HG03139 (cell line): ENCODE measurements at regions not wholly inside any gene's neighbourhood (a gene's known extent, or its start where the extent isn't known, plus 50 kb on each side); places are given as distances from the start of the nearest gene placed in this dataset.

Experiments
- ATAC-seq: cut with Tn5 transposase; IDR thresholded peaks from one replicate; pipeline ENCODE4 v1.9.1; 2021; ENCODE audit not compliant: unreplicated experiment

DNA sequence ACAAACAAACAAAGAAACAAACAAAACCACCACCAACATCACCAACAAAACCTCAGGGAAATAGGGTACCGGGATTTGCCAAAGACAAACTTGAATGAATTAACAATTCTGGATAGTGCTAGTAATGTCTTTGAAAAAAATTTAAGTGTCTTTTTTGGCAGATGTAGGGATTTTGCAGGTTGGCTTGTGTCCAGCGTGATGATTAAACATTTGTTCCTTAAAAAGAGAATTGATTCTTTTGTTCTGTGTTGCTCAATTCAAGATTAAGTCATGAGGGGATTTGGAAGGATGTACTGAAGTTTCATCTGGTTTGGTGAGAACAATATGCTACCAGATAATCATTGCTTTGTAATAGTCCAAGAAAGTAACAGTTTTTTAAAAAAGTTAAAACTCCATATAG is 125.1 kb upstream of the HS3ST5 start:
- ATAC-seq, result no peak

DNA sequence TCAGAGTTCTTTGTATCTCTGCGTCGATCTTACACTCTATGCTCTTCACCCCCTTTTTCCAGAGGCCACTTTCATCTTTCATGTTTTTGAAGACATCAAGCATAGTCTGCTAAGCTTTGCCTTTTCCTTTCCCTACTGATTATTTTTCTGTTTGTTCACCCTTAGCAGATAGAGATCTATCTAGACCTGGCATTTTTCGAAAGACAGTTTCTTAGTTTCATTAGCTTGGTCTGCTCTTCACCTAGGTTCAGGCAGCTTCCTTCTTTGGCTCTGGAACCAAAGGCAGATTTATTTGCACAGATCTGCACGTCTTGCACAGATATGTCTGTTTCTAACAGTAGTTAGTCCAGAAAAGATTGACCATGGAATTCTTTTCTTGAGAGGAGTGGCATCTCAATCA is 122.7 kb upstream of the HS3ST5 start:
- no peak for ATAC-seq

DNA sequence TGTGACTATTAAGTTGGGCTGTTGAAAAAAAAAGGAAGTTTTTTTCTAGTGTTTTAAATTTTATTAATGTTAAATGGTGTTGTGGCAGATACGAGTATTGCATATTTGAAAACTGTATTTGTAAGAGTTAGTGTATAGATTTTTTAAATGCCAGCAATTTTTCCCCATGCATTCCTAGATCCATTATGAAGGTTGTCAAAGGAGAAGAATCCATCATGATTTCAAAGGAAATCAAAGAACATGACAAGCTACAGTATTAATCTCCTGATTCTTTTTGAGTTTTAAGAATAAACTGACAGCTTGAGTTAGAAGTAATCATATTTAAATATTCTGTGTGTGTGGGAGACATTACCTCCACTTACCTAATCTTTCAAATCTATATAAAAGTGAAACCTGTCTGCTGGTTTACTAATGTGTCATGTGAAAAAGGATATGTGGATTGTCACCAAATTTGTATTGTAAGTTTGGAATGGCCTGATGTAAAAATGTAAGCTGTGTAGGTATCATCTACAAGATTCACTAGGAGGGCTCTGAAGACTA is 111.0 kb upstream of the HS3ST5 start:
- no peak for ATAC-seq

DNA sequence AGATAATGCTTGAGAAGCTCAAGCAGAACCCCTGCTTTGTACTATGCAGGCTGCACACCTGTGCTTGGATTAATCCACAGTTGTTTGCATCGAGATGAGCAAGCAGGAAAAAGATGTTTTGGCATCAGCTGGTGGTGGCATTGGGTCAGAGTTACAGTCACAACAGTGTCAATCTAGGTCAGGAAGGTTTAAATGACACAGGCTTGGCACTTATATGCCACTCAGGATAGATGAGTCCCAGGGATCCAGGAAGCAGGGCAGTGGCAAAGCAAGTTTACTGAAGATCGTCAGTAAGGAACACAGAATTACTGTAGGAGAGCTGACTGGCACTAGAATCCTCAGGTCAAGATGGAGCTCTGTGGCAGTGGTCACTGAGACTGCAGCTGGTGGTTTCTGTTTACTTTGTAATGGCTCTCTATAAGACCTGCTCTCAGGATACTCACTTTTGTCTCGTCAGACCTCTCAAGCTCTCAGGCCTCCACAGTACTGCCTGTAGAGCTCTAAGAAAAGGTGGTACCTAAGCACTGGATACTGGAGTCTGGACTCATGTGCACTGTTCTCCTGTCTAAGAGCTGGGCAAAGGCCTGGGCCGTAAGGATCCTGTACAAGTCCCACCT is 110.1 kb upstream of the HS3ST5 start:
- no peak for ATAC-seq

DNA sequence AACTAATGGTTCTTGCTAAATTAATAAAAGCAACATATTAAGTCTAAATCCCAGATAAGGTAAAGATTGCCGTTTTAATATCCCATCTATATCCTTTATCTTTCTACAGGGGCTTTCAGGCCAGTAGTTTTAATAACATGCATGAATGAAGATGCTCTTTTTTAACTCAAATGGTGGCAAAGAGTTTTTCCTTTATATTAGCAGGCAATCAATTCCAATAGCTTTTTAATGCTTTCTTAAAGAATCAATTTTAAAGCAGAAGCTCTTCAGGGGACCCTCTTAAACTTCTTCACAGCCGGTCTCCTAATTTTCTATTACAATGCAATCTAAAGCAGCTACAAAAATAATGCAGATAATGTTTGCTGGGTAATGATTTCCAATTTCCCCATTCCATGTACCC is 107.8 kb upstream of the HS3ST5 start:
- ATAC-seq, result no peak

DNA sequence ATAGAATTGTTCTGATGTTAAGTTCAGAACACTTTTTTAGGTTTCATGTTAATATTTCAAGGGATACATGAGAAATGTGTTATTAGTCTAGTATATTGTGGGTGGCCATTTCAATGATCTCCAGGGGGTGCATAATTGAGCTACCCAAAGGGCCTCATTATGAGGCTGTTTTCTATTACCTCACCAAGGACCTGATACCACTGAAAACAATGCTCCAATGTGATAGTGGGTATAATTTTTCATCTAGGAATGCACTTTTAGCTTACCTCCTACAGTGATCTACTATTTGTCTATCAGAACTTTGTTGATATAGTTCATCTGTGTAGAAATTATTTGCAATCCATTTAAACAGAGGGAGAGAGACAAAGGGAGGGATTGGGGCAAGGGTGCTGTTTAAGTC is 106.8 kb upstream of the HS3ST5 start:
- ATAC-seq, result no peak

DNA sequence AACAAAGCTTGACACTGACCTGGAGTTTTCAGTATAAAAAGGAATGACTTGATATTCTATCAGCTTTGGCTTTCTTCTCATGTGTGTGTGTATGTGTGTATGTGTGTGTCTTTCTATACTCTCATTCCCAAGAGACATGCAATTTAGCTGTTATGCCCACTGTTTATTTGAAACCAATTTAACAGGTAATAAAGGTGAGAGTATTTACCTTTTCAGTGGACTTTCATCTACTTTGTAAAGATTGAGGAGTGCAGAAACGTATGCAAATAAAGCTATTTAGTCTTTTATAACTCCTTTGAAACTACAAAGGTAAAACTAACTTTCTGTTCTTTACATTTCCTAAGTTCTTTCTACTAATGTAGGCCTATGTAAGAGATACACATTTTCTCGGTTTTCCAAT is 103.5 kb upstream of the HS3ST5 start:
- ATAC-seq, result no peak

DNA sequence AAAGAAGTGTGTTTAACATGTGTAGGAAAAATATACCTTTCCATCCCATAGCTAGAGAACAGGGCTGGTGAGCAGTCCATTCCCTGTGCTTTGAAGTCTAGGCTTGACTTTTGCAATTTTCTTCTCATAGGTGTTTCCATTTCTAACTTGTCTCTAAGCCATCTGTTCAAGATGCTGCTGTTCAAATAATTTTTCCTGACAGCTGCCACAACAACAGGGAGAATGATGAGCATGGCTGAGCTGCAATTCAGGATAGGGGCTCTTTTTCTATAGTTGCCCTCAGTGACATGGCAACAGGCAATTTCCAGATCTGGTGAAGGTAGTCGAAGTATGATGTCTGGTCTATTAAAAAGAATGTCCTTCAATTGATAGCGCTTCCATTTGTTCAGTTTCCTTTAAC is 103.0 kb upstream of the HS3ST5 start:
- no peak for ATAC-seq

DNA sequence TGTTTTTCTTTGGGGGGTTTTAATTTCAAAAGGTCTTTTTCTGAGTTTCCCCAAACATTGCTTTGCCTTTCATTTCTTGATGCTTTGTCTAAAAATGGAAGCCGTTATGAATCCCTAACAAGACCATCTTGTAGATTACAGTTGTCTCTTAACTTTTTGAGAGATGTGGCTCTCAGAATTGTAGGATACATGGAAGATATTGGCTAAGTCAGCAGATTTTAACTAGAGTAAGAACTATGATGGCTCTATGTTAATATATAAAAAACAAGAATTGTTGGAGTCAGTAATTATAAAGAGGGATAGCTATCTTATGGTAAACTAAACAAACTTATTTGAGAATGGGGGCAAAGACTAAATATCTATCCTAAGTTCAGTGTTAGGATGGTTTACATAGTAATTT is 96.6 kb upstream of the HS3ST5 start:
- ATAC-seq, result no peak

DNA sequence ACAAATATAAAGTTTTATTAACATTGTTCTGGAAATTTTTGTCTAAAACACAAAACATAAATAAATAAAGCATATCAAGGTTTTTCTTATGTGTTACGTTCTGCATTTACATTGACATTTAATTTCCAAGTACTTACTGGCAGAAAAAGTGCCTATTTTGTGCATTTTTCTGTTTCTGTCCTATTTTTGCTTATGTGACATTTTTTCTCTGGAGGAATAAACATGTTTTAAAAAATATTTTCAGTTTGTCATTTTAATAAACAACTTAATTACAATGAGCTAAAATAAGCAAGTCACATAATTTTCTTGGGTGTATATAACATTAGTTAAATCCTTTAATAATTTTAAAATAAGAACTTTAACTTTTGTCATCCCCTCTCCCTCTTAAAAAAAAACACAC is 94.4 kb upstream of the HS3ST5 start:
- ATAC-seq, result no peak

DNA sequence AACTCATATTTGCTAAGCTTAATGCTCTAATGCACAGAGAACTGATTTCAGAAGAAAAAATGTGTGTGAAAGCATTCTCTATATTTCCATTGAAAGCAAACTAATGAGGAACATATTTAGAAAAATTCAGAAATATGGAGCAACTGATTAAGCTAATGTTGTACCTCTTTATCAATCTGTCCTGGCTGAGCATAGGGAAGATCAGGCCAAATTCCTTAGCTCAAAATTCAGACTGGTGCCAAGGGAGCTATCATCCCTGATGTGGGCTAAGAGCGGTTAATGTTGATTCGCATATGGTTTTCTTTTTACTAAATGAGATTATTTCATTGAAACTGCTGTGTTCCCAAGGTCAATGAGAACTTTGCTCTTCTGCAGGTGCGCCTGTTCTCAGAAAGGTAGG is 93.9 kb upstream of the HS3ST5 start:
- no peak for ATAC-seq

DNA sequence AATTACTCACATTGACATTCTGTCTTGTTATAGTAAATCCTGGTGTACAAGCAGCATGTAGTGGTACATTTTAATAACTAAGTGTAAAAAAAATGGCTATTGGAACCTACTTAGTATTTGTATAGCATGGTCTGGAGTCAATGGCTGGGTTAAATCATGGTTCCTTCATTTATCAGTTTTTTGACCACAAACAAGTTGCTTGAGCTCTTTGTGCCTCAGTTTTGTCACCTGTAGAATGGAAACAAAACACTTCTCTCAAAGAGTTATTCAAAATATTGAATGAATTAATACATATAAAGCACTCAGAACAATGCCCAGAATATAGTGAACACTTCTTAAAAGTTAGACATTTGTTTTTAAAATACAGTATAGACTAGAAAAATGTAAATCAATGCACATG is 93.2 kb upstream of the HS3ST5 start:
- no peak for ATAC-seq

DNA sequence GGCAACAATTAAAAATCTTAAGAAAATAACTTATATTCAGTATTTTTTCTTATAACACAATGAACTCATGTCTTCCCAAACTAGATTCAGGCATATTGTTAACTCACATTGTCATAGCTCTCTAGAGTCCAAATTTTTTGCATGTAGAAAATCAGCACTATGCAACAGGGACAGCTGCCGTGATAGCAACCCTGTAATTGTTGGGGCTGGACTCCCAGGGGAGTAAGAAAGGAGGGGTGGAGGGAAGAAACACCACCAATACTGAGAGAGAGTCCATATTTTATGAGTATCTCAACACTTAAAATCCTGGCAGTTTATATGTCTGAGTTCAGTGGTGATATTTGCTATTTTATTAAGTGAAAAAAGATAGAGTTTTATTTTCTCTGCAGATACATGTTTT is 89.6 kb upstream of the HS3ST5 start:
- ATAC-seq, result no peak

DNA sequence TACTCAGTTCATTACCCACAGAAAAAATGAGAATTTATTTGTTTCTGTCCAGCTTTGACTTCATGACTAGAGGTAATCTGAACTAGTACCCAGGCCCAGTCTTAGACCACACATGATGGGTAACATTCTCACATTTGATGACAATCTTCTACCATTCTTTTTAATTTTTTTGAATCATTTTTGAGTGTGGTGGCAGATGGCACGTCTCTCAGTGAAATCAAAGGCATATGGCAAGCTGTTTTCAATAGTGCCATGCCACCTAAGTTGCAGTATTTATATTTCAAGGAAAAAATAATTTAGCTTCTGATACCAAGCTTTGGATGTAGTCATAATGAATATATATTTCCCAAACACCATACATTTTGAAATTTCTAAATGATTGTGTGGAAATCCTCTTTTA is 88.8 kb upstream of the HS3ST5 start:
- no peak for ATAC-seq

DNA sequence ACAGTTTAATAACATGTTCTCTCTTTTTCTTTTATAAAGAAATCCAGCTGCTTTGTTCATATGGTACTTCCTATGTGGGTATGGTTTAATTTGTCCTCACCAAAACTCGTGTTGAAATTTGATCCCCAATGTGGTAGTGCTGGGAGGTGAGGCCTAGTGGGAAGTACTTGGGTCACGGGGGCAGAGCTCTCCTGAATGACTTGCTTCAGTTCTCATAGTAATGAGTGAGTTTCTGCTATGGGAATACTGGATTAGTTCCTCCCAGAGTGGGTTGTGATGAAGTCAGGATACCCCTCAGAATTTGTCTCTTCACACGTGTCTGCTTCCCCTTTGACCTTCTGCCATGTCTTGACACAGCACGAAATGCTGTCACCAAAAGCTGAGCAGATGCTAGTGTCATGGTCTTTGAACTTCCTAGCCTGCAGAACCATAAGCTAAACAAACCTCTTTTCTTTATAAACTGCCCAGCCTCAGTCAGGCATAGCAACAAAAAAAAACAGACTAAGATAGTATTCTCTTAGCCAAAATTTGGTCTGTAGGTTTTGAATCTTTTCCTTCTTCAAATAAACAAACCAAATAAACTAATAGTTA is 87.8 kb upstream of the HS3ST5 start:
- ATAC-seq, result no peak

DNA sequence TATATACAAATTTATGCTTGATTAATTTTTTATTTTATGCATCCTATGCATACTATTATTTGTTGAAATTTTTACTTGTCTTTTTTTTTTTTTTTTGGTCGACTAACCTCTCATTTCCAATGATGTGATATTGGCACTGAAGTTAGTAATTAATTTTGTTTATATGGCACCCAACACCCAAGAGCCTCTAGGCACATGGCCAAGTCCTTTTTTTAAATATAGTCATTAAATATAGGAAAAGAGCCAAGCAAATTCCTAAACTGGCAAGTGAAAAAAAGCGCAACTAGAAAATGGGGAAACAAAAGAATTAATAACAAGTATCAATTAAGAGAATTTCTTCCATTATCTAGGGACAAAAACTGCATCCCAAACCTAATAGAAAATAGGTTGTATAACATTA is 85.5 kb upstream of the HS3ST5 start:
- ATAC-seq, result no peak

DNA sequence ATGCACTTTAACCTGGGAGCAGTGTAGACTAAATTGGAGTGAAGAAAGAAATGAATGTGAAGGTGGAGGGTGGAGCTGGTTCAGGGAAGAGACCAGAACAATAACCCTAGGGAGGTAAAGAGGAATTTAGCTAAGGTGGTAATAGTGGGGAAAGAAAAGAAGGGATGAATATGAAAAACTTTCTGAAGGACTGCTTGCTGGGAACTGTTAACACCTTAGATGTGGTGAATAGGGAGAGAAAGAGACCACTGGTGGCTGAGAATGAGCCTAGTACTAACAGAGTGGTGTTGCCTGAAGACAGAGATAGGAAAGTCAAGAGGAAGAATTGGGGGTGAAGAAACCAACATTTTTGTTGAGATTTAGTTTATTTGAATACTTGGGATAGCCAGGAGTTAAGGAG is 78.4 kb upstream of the HS3ST5 start:
- no peak for ATAC-seq

DNA sequence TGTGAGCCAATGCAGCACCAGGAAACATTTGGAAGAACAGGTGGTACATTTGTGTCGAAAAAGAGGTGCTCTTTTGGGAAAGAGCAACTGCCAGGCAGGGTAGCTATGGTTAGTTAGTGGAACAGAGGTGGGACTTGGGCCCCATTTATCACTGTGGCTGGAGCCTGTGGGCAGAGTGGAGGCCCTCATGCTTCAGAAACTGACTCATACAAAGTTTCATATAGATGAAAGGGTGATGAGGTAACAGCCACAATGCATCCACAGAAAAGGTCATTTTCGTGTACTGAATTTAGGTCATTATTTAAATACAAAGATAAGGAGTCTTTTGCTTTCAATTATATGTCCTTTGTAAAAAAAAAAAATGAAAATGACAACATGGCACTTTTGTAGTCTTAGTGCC is 76.4 kb upstream of the HS3ST5 start:
- peak; percentile 84 for ATAC-seq

DNA sequence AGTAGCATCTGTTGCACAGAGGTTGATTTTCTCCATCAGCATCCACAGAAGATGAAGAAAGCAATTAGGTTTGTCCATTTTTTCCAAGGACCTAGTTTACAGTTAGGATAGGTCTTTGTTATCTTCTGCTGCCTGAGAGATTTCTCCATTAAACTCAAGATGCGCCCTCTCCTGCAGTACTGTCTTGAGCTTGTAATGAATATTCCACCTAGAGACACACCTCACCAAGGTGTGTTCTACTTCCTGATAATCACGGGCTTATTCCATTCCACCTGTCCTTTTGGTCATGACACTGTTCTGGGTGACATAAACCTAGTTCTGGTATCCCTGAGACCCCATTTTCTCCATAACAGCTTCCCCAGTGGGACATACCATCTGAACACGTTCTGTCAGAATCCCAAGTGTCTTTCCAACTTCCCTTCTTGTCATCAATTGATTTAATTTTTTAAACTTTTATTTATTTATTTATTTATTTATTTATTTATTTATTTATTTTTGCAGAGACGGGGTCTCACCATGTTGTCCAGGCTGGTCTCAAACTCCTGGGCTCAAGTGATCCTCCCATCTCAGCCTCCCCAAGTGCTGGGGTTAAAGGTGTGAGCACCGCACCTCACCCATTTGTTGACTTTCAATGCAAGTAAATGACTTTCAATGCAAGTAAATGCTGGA is 75.6 kb upstream of the HS3ST5 start:
- no peak for ATAC-seq

DNA sequence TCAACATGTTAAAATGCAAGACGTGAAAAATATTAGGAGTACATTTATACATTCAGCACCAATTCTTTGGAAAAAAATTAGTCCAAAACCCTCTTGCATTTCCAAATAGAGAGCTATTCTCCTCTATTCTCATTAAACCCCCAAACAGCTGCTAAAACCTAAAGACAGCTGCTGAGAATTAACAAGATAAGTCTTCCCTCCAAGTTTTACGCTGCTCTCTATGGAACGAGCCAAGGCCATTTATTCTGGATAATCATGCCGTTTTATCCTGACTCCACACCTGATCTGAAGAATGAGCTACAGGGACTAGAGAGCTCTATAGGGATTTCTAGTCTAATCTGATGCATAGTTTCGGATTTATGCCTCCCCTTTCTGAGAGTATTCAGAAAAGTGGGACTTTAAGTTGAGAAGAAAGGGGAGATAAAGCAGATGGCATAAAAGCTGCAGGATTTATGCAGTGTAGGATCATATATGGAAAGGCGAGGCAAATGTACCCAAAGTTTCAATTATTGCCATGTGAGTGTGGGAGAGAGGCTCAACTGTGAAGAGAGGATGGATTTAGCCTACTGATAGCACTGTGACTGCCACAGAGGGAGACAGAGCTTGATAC is 64.7 kb upstream of the HS3ST5 start:
- no peak for ATAC-seq

DNA sequence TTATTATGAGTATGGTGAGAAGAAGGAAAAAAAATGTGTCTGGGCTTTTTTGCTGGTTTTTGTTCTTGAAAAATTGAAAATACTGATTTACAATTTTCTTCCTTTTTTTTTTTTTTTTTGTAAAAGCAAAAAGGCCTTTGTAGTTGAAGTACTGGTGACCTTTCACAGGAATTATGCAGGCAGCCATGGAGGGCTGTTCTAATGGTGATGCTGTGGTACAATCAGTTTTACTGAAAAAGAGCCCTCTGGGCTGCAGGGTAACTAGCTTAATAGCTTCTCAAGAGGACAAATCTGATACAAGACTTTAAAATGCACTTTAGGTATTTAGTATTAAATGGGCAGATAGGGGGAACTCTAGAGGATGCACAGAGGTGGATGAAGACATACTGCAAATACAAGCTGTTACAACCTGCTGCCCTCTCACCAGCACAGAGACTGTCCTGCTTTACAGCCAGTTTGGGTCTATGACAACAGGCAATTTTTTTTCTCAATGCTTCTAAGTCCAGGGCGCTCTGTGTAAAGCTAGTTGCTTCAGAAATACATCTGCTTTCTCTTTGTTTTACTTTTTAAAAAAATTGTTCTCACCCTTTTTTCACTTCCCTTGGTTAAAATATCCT is 61.6 kb upstream of the HS3ST5 start:
- ATAC-seq, result no peak

DNA sequence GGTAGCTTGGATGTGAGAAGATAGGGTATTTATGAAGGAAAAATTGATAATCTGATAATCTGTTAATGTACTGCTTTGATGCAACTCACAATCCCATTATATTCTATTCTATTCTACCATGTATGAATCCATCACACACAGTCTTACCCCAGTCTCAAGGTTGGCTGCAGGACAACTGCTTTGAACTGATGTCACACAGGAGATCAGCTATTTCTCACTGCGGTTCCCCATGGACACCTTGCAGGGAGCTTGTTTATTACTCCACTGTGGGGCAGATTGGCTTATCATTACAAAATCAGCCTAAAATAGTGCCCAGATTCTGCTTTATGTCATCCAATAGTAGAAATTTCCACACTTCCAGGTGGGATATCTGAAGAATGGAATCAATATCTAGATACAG is 61.0 kb upstream of the HS3ST5 start:
- ATAC-seq, result no peak
